Keratinocyte (primary cell): ENCODE measurements at regions not wholly inside any gene's neighbourhood (a gene's known extent, or its start where the extent isn't known, plus 50 kb on each side); places are given as distances from the start of the nearest gene placed in this dataset.

Source experiments
- DNase-seq: peaks from one replicate; pipeline ENCODE4 v3.0.0-alpha.2; 2011; ENCODE audit warnings: low read depth, missing footprints, low spot score
- FAIRE-seq: peaks from 2 replicates; lab custom pipeline; 2011; peaks lifted over from hg19 to GRCh38; lab: Jason Lieb, UNC
- H2AFZ ChIP-seq: 2 replicates; pipeline ENCODE4 v1.6.0; 2012; ENCODE audit warnings: low read length, control low read depth, inconsistent platforms; ENCODE audit not compliant: control insufficient read depth
- H3K27ac ChIP-seq: 2 replicates; pipeline ENCODE4 v1.5.1; 2011; ENCODE audit warnings: low read length; ENCODE audit not compliant: control insufficient read depth, insufficient read depth
- H3K27me3 ChIP-seq: 3 replicates; pipeline ENCODE4 v1.6.0; 2011; ENCODE audit warnings: low read length; ENCODE audit not compliant: control insufficient read depth, insufficient read depth; ENCODE audit errors: extremely low read depth
- H3K36me3 ChIP-seq, 2 experiments: 2 replicates in 1 of 2; 3 replicates in 1 of 2; pipeline ENCODE4 v1.5.1; 2011; ENCODE audit warnings: low read length in 2 of 2, mild to moderate bottlenecking in 1 of 2; ENCODE audit not compliant: control insufficient read depth in 2 of 2, insufficient read depth in 2 of 2; ENCODE audit errors: extremely low read depth in 1 of 2
- H3K4me1 ChIP-seq: 3 replicates; pipeline ENCODE4 v1.5.1; 2011; ENCODE audit warnings: low read length; ENCODE audit not compliant: control insufficient read depth, insufficient read depth; ENCODE audit errors: extremely low read depth
- H3K4me2 ChIP-seq: 3 replicates; pipeline ENCODE4 v1.6.0; 2011; ENCODE audit warnings: low read depth, low read length; ENCODE audit not compliant: control insufficient read depth, insufficient read depth; ENCODE audit errors: extremely low read depth
- H3K4me3 ChIP-seq, 3 experiments: fragments of 200-600 bp in 1 of 3; sonication (generic) in 1 of 3; 2 replicates in 2 of 3; 3 replicates in 1 of 3; pipeline ENCODE4 v1.5.1; 2011 to 2016; ENCODE audit warnings: low read length in 3 of 3, mild to moderate bottlenecking in 3 of 3, control low read depth in 2 of 3, inconsistent platforms in 1 of 3, low read depth in 1 of 3, mixed read lengths in 1 of 3, mixed run types in 1 of 3, moderate library complexity in 1 of 3; ENCODE audit not compliant: control insufficient read depth in 2 of 3, insufficient read depth in 2 of 3; ENCODE audit errors: extremely low read depth in 1 of 3
- H3K79me2 ChIP-seq: 2 replicates; pipeline ENCODE4 v1.6.0; 2012; ENCODE audit warnings: low read length; ENCODE audit not compliant: control insufficient read depth, insufficient read depth
- H3K9ac ChIP-seq: 3 replicates; pipeline ENCODE4 v1.6.0; 2011; ENCODE audit warnings: low read length; ENCODE audit not compliant: control insufficient read depth, insufficient read depth; ENCODE audit errors: extremely low read depth
- H3K9me1 ChIP-seq: 3 replicates; pipeline ENCODE4 v1.6.0; 2011; ENCODE audit warnings: low read length; ENCODE audit not compliant: control insufficient read depth, insufficient read depth; ENCODE audit errors: extremely low read depth
- H3K9me3 ChIP-seq: 2 replicates; pipeline ENCODE4 v1.5.1; 2012; ENCODE audit warnings: low read depth, low read length; ENCODE audit not compliant: control insufficient read depth
- H4K20me1 ChIP-seq: 3 replicates; pipeline ENCODE4 v1.6.0; 2011; ENCODE audit warnings: low read length; ENCODE audit not compliant: control insufficient read depth, insufficient read depth; ENCODE audit errors: extremely low read depth
- EZH2 ChIP-seq: IDR thresholded peaks from one replicate; pipeline ENCODE4 v1.6.1; 2012; ENCODE audit warnings: inconsistent platforms, mild to moderate bottlenecking, low read length, moderate library complexity
- dilution Hi-C: fragments of 300-500 bp; cut with MboI; formaldehyde crosslinking; loops from one replicate; pipeline ENCODE4 v1.7.0; 2020; ENCODE audit warnings: low sequenced_read_pairs; ENCODE audit not compliant: extremely low pct_ligation_motif_present
- TF ChIP-seq, protein P1 (sequence below), 3 experiments: IDR thresholded peaks in 1 of 3; conservative IDR thresholded peaks in 1 of 3; optimal IDR thresholded peaks in 1 of 3; 2 replicates in 2 of 3; 3 replicates in 1 of 3; pipeline versions ENCODE3 to v1.5.1; 2011; ENCODE audit warnings: low read length in 3 of 3, mild to moderate bottlenecking in 3 of 3, moderate library complexity in 2 of 3, control low read depth in 1 of 3, inconsistent platforms in 1 of 3; ENCODE audit not compliant: insufficient read depth in 2 of 3; ENCODE audit errors: extremely low read depth in 1 of 3

DNA sequence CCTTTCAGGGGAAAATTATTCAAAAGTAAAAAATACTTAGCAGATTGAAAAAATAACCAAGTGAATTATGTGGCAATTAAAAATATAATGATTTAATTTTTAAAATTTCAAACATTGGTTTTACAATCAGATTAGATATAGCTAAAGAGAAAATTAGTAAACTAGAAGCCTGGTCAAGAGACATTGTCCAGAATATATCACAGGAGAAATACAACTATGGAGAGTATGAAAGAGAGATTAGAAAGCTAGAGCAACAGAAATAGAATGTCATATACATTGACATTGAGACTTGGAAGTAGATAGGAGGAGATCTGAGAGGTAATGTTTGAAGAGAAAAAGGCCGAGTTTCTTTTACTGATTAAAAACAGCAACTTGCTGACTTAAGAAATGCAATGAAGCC lies 476.4 kb upstream of the SLC10A2 start:
- Histone ChIP-seq H4K20me1 (no peaks in the 10 kb centered on the region), H3K4me1 (no peaks in the 10 kb centered on the region), H3K9me3 (no peaks in the 10 kb centered on the region), H3K9me1 (no peaks in the 10 kb centered on the region), H3K9ac (no peak overlapping the region), H3K27me3 (no peaks in the 10 kb centered on the region), H3K4me2 (no peak overlapping the region), H3K4me3 (no peak overlapping the region), H3K27ac (no peak overlapping the region), H2AFZ (no peak overlapping the region), H3K36me3 (no peaks in the 10 kb centered on the region), H3K79me2 (no peaks in the 10 kb centered on the region)
- FAIRE-seq (no peak), DNase-seq (no peak)
- TF ChIP-seq, protein P1, sequence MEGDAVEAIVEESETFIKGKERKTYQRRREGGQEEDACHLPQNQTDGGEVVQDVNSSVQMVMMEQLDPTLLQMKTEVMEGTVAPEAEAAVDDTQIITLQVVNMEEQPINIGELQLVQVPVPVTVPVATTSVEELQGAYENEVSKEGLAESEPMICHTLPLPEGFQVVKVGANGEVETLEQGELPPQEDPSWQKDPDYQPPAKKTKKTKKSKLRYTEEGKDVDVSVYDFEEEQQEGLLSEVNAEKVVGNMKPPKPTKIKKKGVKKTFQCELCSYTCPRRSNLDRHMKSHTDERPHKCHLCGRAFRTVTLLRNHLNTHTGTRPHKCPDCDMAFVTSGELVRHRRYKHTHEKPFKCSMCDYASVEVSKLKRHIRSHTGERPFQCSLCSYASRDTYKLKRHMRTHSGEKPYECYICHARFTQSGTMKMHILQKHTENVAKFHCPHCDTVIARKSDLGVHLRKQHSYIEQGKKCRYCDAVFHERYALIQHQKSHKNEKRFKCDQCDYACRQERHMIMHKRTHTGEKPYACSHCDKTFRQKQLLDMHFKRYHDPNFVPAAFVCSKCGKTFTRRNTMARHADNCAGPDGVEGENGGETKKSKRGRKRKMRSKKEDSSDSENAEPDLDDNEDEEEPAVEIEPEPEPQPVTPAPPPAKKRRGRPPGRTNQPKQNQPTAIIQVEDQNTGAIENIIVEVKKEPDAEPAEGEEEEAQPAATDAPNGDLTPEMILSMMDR (optimal IDR thresholded peaks at IDR 0.05 in 1 of 3, IDR thresholded peaks at IDR 0.05 in 1 of 3, conservative IDR thresholded peaks at IDR 0.05 in 1 of 3; ENCODE audit: extremely low read depth in 1 of 3, insufficient read depth in 2 of 3, low read length in 3 of 3) = no peak
- no peak for TF ChIP-seq EZH2
- dilution Hi-C loops = no loop called here

- DNase-seq (no peak), FAIRE-seq (no peak)
- Histone ChIP-seq H3K27me3 (no peaks in the 10 kb centered on the region), H3K9ac (no peak overlapping the region), H2AFZ (no peak overlapping the region), H3K79me2 (no peaks in the 10 kb centered on the region), H3K36me3 (no peaks in the 10 kb centered on the region), H3K4me3 (no peak overlapping the region), H4K20me1 (no peaks in the 10 kb centered on the region), H3K9me3 (no peaks in the 10 kb centered on the region), H3K4me1 (no peaks in the 10 kb centered on the region), H3K27ac (no peak overlapping the region), H3K9me1 (no peaks in the 10 kb centered on the region), H3K4me2 (no peak overlapping the region)
- dilution Hi-C loops = no loop called here
- TF ChIP-seq EZH2 = no peak
- TF ChIP-seq, protein P1 (optimal IDR thresholded peaks at IDR 0.05 in 1 of 3, IDR thresholded peaks at IDR 0.05 in 1 of 3, conservative IDR thresholded peaks at IDR 0.05 in 1 of 3; ENCODE audit: extremely low read depth in 1 of 3, insufficient read depth in 2 of 3, low read length in 3 of 3) = no peak
Observed at GRCh38 chr13:103540382-103540765, 474.2 kb upstream of the SLC10A2 start.
